GM12878 (cell line): ENCODE measurements at regions not wholly inside any gene's neighbourhood (a gene's known extent, or its start where the extent isn't known, plus 50 kb on each side); places are given as distances from the start of the nearest gene placed in this dataset.

Experiments
- ATAC-seq: fragments of 200-7000 bp; cut with Tn5 transposase; 3 replicates; pipeline ENCODE4 v1.9.1; 2020; ENCODE audit warnings: mild to moderate bottlenecking, moderate library complexity
- BruUV-seq: library from RNA; stranded (reverse); fragments of 400-500 nt; replicated peaks from 2 replicates; lab custom pipeline; 2021; lab: Mats Ljungman, UMichigan
- CTCF ChIA-PET: fragments of 300-600 bp; sonication (Branson Sonifier 250); formaldehyde crosslinking; extraction: SDS; loops from one replicate; lab custom pipeline; 2021; ENCODE audit warnings: inconsistent platforms; lab: Yijun Ruan, JAX
- POLR2A ChIA-PET: fragments of 350-600 bp; formaldehyde crosslinking; extraction: SDS; loops from one replicate; lab custom pipeline; 2021; ENCODE audit warnings: inconsistent platforms; lab: Charles Lee
- RAD21 ChIA-PET: fragments of 300-600 bp; sonication (Branson Sonifier 250); formaldehyde crosslinking; loops from one replicate; lab custom pipeline; 2023; ENCODE audit warnings: antibody characterized with exemption; ENCODE audit not compliant: unreplicated experiment; lab: Charles Lee
- SMC1A ChIA-PET: fragments of 300-600 bp; sonication (Branson Sonifier 250); formaldehyde crosslinking; loops from one replicate; lab custom pipeline; 2023; ENCODE audit not compliant: unreplicated experiment, uncharacterized antibody; lab: Charles Lee
- DNase-seq: peaks from one replicate; pipeline ENCODE4 v3.0.0-alpha.2; 2011; ENCODE audit warnings: low read depth, low spot score
- FAIRE-seq: peaks from 3 replicates; lab custom pipeline; 2011; peaks lifted over from hg19 to GRCh38; lab: Jason Lieb, UNC
- H2AFZ ChIP-seq: 2 replicates; pipeline ENCODE4 v1.6.0; 2011; ENCODE audit warnings: low read depth, low read length, control low read depth; ENCODE audit not compliant: control insufficient read depth
- H3K27ac ChIP-seq: 2 replicates; pipeline ENCODE4 v1.5.1; 2011; ENCODE audit warnings: control low read depth; ENCODE audit not compliant: control insufficient read depth, insufficient read depth
- H3K27me3 ChIP-seq, 2 experiments: replicated peaks in 1 of 2; 2 replicates each; pipeline versions ENCODE4 v1.6.0 to v1.6.1; 2011; ENCODE audit warnings: low read length in 1 of 2; ENCODE audit not compliant: control insufficient read depth in 2 of 2, insufficient read depth in 2 of 2
- H3K36me3 ChIP-seq, 2 experiments: 2 replicates each; pipeline ENCODE4 v1.5.1; 2011; ENCODE audit warnings: low read length in 1 of 2; ENCODE audit not compliant: control insufficient read depth in 2 of 2, insufficient read depth in 2 of 2
- H3K4me1 ChIP-seq: 2 replicates; pipeline ENCODE4 v1.6.1; 2011; ENCODE audit warnings: mild to moderate bottlenecking, low read length, moderate library complexity, mixed read lengths; ENCODE audit not compliant: control insufficient read depth, insufficient read depth
- H3K4me2 ChIP-seq: 2 replicates; pipeline ENCODE4 v1.6.0; 2011; ENCODE audit warnings: control low read depth; ENCODE audit not compliant: control insufficient read depth, insufficient read depth
- H3K4me3 ChIP-seq: fragments of 200-600 bp; sonication (generic); 2 replicates; pipeline ENCODE4 v1.5.1; 2016
- H3K79me2 ChIP-seq: 2 replicates; pipeline ENCODE4 v1.6.0; 2011; ENCODE audit warnings: low read length; ENCODE audit not compliant: control insufficient read depth, insufficient read depth
- H3K9ac ChIP-seq: 2 replicates; pipeline ENCODE4 v1.8.0; 2011; ENCODE audit warnings: low read length, control low read depth, mixed read lengths; ENCODE audit not compliant: control insufficient read depth, insufficient read depth
- H3K9me3 ChIP-seq: replicated peaks from 3 replicates; pipeline ENCODE4 v1.5.1; 2011; ENCODE audit warnings: mild to moderate bottlenecking, low read length; ENCODE audit not compliant: control insufficient read depth, insufficient read depth
- H4K20me1 ChIP-seq: 2 replicates; pipeline ENCODE4 v1.6.0; 2011; ENCODE audit not compliant: control insufficient read depth, insufficient read depth
- CEBPB ChIP-seq, 2 experiments: fragments of 150-350 bp in 1 of 2; IDR thresholded peaks; 2 replicates each; pipeline ENCODE4 v1.6.1; 2012 to 2014; ENCODE audit warnings: low read depth in 2 of 2, low read length in 2 of 2, borderline replicate concordance in 1 of 2, inconsistent platforms in 1 of 2
- CHD4 ChIP-seq: fragments of 200-600 bp; sonication (generic); IDR thresholded peaks from 2 replicates; pipeline ENCODE4 v1.6.1; 2016; ENCODE audit warnings: mild to moderate bottlenecking
- DPF2 ChIP-seq: fragments of 450-650 bp; IDR thresholded peaks from 2 replicates; pipeline ENCODE4 v1.6.1; 2017; ENCODE audit warnings: mild to moderate bottlenecking
- ESRRA ChIP-seq: IDR thresholded peaks from 2 replicates; pipeline ENCODE4 v1.6.1; 2012; ENCODE audit warnings: mild to moderate bottlenecking, low read length, improper control_type of control experiment
- FOXM1 ChIP-seq: IDR thresholded peaks from 2 replicates; pipeline ENCODE4 v1.6.1; 2012; ENCODE audit warnings: low read depth, mild to moderate bottlenecking, inconsistent platforms, low read length, moderate library complexity
- KLF5 ChIP-seq: fragments of 450-650 bp; IDR thresholded peaks from 2 replicates; pipeline ENCODE4 v1.6.1; 2014; ENCODE audit warnings: mild to moderate bottlenecking; ENCODE audit not compliant: partially characterized antibody
- MTA3 ChIP-seq: IDR thresholded peaks from 2 replicates; pipeline ENCODE4 v1.6.1; 2012; ENCODE audit warnings: low read length, inconsistent platforms, borderline replicate concordance
- MYB ChIP-seq: fragments of 150-350 bp; IDR thresholded peaks from 2 replicates; pipeline ENCODE4 v1.6.1; 2014; ENCODE audit warnings: mild to moderate bottlenecking, low read depth, low read length, borderline replicate concordance
- RAD21 ChIP-seq: IDR thresholded peaks from 2 replicates; pipeline ENCODE4 v1.6.1; 2011; ENCODE audit warnings: mild to moderate bottlenecking, low read depth, low read length, moderate library complexity; ENCODE audit not compliant: insufficient read depth
- SIX5 ChIP-seq: IDR thresholded peaks from 2 replicates; pipeline ENCODE4 v1.6.1; 2011; ENCODE audit warnings: mild to moderate bottlenecking, low read depth, low read length, moderate library complexity; ENCODE audit not compliant: severe bottlenecking
- SMAD1 ChIP-seq: fragments of 450-650 bp; IDR thresholded peaks from 2 replicates; pipeline ENCODE4 v1.6.1; 2018; ENCODE audit warnings: mild to moderate bottlenecking, low read depth; ENCODE audit not compliant: partially characterized antibody
- STAT3 ChIP-seq: IDR thresholded peaks from 2 replicates; pipeline ENCODE4 v1.6.1; 2011; ENCODE audit warnings: low read depth, low read length, improper control_type of control experiment
- TCF7 ChIP-seq: IDR thresholded peaks from 2 replicates; pipeline ENCODE4 v1.6.1; 2014; ENCODE audit warnings: antibody characterized with exemption, borderline replicate concordance
- ZBED1 ChIP-seq: IDR thresholded peaks from 2 replicates; pipeline ENCODE4 v1.6.1; 2016; ENCODE audit warnings: borderline replicate concordance
- ZBTB33 ChIP-seq: fragments of 450-650 bp; IDR thresholded peaks from 2 replicates; pipeline ENCODE4 v1.6.1; 2017; ENCODE audit warnings: mild to moderate bottlenecking
- ZZZ3 ChIP-seq: IDR thresholded peaks from 2 replicates; pipeline ENCODE4 v1.6.1; 2011; ENCODE audit warnings: low read depth; ENCODE audit not compliant: control insufficient read depth, insufficient read length
- WGBS: methylation state at CpG from one replicate; pipeline ENCODE4 v1.1.6; 2016; ENCODE audit warnings: low lambda C conversion rate; ENCODE audit not compliant: insufficient replicate concordance, insufficient coverage; ENCODE audit errors: missing lambda C conversion rate; 5-methylcytosine and 5-hydroxymethylcytosine counted together
- in situ Hi-C: fragments of 300-500 bp; cut with MboI; formaldehyde crosslinking; loops from 9 replicates; pipeline ENCODE4 v1.14.3; 2018; ENCODE audit warnings: mixed read lengths
- intact Hi-C: fragments of 100-400 bp; cut with micrococcal nuclease; formaldehyde crosslinking; loops from one replicate; pipeline ENCODE4 v1.14.2; 2022; ENCODE audit not compliant: unreplicated experiment
- TF ChIP-seq, protein P1 (sequence below): fragments of 450-650 bp; IDR thresholded peaks from 2 replicates; pipeline ENCODE4 v1.6.1; 2016; ENCODE audit warnings: mild to moderate bottlenecking
- TF ChIP-seq, protein P2 (sequence below): fragments of 150-350 bp; IDR thresholded peaks from 2 replicates; pipeline ENCODE4 v1.6.1; 2014; ENCODE audit warnings: mild to moderate bottlenecking, low read depth, low read length

DNA sequence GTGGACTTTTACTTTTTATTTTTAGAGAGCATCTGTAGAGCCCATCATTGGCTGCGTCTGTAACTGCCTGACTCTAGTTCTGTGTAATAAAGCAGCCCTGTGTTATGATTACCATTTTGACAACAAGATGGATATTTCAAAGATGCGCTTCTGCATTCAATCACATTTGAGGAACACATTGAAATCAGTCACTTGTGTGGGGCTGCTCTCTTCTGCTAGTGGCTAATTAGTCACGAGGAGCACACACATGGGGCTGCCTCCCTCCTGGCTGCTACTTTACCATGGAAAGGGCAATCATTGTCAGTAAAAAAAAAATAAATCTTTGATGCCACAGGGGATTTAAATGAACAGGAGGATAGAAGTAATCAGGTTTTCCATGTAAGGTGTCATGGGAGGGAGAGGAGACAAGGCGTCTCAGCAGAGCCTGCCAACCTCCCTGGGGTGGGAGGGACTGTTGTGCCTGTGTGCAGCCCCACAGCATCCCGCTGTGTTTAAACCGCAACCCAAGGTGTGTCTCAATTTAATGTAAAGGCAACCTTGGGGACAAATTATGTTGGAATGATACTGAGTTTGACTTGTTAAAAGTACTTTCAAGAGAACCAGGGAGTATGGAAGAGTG lies 205.2 kb upstream of the COBL start:
- DNase-seq, result no peak
- ChIA-PET RAD21 (no interaction called here), SMC1A (no interaction called here), POLR2A (no interaction called here), CTCF (no interaction called here)
- in situ Hi-C loops, result no loop called here
- intact Hi-C loops, result no loop called here
- no peak overlapping the region for H3K27ac ChIP-seq
- FAIRE-seq, result no peak
- BruUV-seq, result no TSS peak
- H4K20me1 ChIP-seq, result no peaks in the 10 kb centered on the region
- H3K9me3 ChIP-seq, result no peaks in the 10 kb centered on the region
- no peaks in the 10 kb centered on the region for H3K27me3 ChIP-seq
- WGBS, result 2% methylated on average over 6 of the region's 6 CpGs
- no peak overlapping the region for H2AFZ ChIP-seq
- no peak overlapping the region for H3K4me3 ChIP-seq
- no peak for ATAC-seq
- no peaks in the 10 kb centered on the region for H3K4me1 ChIP-seq
- H3K9ac ChIP-seq, result no peak overlapping the region
- no peak overlapping the region for H3K4me2 ChIP-seq
- no peaks in the 10 kb centered on the region for H3K79me2 ChIP-seq
- no peaks in the 10 kb centered on the region for H3K36me3 ChIP-seq
- TF ChIP-seq STAT3, result no peak
- TF ChIP-seq RAD21, result no peak
- no peak for TF ChIP-seq ZZZ3
- no peak for TF ChIP-seq MYB
- no peak for TF ChIP-seq ZBTB33
- TF ChIP-seq, protein P1, sequence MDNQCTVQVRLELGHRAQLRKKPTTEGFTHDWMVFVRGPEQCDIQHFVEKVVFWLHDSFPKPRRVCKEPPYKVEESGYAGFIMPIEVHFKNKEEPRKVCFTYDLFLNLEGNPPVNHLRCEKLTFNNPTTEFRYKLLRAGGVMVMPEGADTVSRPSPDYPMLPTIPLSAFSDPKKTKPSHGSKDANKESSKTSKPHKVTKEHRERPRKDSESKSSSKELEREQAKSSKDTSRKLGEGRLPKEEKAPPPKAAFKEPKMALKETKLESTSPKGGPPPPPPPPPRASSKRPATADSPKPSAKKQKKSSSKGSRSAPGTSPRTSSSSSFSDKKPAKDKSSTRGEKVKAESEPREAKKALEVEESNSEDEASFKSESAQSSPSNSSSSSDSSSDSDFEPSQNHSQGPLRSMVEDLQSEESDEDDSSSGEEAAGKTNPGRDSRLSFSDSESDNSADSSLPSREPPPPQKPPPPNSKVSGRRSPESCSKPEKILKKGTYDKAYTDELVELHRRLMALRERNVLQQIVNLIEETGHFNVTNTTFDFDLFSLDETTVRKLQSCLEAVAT, result no peak
- no peak for TF ChIP-seq TCF7
- TF ChIP-seq ZBED1, result no peak
- no peak for TF ChIP-seq KLF5
- no peak for TF ChIP-seq SIX5
- no peak for TF ChIP-seq SMAD1
- TF ChIP-seq, protein P2, sequence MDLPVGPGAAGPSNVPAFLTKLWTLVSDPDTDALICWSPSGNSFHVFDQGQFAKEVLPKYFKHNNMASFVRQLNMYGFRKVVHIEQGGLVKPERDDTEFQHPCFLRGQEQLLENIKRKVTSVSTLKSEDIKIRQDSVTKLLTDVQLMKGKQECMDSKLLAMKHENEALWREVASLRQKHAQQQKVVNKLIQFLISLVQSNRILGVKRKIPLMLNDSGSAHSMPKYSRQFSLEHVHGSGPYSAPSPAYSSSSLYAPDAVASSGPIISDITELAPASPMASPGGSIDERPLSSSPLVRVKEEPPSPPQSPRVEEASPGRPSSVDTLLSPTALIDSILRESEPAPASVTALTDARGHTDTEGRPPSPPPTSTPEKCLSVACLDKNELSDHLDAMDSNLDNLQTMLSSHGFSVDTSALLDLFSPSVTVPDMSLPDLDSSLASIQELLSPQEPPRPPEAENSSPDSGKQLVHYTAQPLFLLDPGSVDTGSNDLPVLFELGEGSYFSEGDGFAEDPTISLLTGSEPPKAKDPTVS, result no peak
- no peak for TF ChIP-seq DPF2
- TF ChIP-seq FOXM1, result no peak
- no peak for TF ChIP-seq ESRRA
- no peak for TF ChIP-seq CEBPB (IDR thresholded peaks at IDR 0.05; ENCODE audit: borderline replicate concordance in 1 of 2, low read depth in 2 of 2, low read length in 2 of 2)
- no peak for TF ChIP-seq CHD4
- no peak for TF ChIP-seq MTA3
